HEK293T (cell line): ENCODE measurements at regions not wholly inside any gene's neighbourhood (a gene's known extent, or its start where the extent isn't known, plus 50 kb on each side); places are given as distances from the start of the nearest gene placed in this dataset.

Experiments
- ARNT ChIP-seq: fragments of 450-650 bp; IDR thresholded peaks from 2 replicates; pipeline ENCODE4 v1.6.1; 2017; ENCODE audit warnings: mild to moderate bottlenecking
- BHLHE40 ChIP-seq: fragments of 450-650 bp; IDR thresholded peaks from 2 replicates; pipeline ENCODE4 v1.6.1; 2016; ENCODE audit warnings: mild to moderate bottlenecking, moderate library complexity, borderline replicate concordance
- CTBP1 ChIP-seq: fragments of 450-650 bp; IDR thresholded peaks from 2 replicates; pipeline ENCODE4 v1.6.1; 2016; ENCODE audit warnings: borderline replicate concordance
- ELF4 ChIP-seq: fragments of 450-650 bp; IDR thresholded peaks from 2 replicates; pipeline ENCODE4 v1.6.1; 2017; ENCODE audit warnings: antibody characterized with exemption
- FOXA1 ChIP-seq: fragments of 450-650 bp; IDR thresholded peaks from 2 replicates; pipeline ENCODE4 v1.6.1; 2016; ENCODE audit warnings: mild to moderate bottlenecking
- FOXM1 ChIP-seq: fragments of 450-650 bp; IDR thresholded peaks from 2 replicates; pipeline ENCODE4 v1.6.1; 2017; ENCODE audit warnings: mild to moderate bottlenecking, borderline replicate concordance
- L3MBTL2 ChIP-seq: fragments of 450-650 bp; conservative IDR thresholded peaks from 2 replicates; pipeline ENCODE4 v1.6.1; 2016; ENCODE audit warnings: mild to moderate bottlenecking
- SUZ12 ChIP-seq: fragments of 450-650 bp; IDR thresholded peaks from 2 replicates; pipeline ENCODE4 v1.6.1; 2016; ENCODE audit warnings: mild to moderate bottlenecking
- TF ChIP-seq, protein P1 (sequence below): fragments of 450-650 bp; IDR thresholded peaks from 2 replicates; pipeline ENCODE4 v1.6.1; 2016

DNA sequence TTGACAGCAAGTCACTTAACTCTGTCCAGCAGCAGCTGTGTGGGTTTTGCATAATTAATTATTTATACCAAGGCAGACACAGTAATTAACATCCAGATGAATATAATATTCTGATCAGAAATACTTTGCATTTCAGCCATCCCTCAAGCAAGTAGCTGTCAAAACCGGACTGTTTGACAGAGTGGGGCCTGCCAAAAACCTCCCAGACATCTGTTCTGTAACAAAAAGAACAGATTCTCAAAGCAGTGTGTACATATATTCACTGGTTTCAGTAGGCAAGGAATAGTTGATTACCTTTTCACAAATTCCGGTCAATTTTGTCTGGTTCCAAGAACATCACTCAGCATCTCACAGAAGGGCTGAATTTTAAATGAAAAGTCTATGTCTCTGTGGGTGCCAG lies 291.6 kb downstream of the CMPK2 start:
- TF ChIP-seq CTBP1, result no peak
- TF ChIP-seq L3MBTL2, result no peak
- TF ChIP-seq BHLHE40, result no peak
- TF ChIP-seq FOXA1, result no peak
- TF ChIP-seq, protein P1, sequence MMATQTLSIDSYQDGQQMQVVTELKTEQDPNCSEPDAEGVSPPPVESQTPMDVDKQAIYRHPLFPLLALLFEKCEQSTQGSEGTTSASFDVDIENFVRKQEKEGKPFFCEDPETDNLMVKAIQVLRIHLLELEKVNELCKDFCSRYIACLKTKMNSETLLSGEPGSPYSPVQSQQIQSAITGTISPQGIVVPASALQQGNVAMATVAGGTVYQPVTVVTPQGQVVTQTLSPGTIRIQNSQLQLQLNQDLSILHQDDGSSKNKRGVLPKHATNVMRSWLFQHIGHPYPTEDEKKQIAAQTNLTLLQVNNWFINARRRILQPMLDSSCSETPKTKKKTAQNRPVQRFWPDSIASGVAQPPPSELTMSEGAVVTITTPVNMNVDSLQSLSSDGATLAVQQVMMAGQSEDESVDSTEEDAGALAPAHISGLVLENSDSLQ, result no peak
- TF ChIP-seq SUZ12, result no peak
- TF ChIP-seq ELF4, result no peak
- TF ChIP-seq ARNT, result no peak
- no peak for TF ChIP-seq FOXM1
